ENCODE measurements at regions not wholly inside any gene's neighbourhood (a gene's known extent, or its start where the extent isn't known, plus 50 kb on each side); places are given as distances from the start of the nearest gene placed in this dataset.

DNA sequence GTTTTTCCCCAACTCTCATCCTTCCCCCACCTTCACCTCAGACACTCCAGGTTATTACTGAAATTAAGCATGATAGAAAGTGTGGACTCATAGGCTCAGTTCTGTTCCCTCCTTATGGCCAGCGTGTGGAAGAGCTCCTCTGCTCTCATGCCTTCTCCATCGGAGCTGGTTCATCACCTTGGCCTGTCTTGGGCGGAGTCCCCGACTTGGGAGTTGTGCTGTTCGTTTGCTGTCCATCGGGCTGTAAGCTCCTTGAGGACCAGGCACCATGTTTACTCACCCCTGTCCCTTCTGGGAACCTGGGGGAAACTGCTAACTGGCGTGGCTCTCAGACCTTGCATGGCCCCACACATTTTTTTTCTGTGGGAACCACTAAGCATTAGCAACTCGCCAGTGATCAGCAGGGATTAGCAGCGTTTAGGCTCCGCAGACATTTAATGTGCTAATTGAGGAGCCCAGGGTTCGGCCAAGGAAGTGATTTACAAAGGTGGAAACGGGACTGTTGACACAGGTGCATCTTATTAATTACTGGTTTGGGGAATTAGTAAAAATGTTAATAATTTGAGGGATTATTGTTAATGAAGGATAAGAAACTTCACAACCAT lies 123.8 kb downstream of the TM9SF2 start:
- Histone ChIP-seq H3K36me3 (ENCODE audit: control insufficient read depth, insufficient read depth, low read length) (no peaks in the 10 kb centered on the region), H3K4me1 (no peaks in the 10 kb centered on the region), H3K9me3 (no peaks in the 10 kb centered on the region), H3K4me3 (ENCODE audit: low read depth, low read length) (no peak overlapping the region), H3K27me3 (replicated peaks; ENCODE audit: control insufficient read depth, insufficient read depth, low read length) (no peaks in the 10 kb centered on the region)
- ChIA-PET CTCF (no interaction called here), POLR2A (no interaction called here)
- H3K36me3 Mint-ChIP-seq (ENCODE audit: insufficient read depth, unreplicated experiment): no peaks in the 10 kb centered on the region
- H3K27me3 Mint-ChIP-seq (ENCODE audit: insufficient read depth, unreplicated experiment): no peaks in the 10 kb centered on the region
- no peaks in the 10 kb centered on the region for H3K4me1 Mint-ChIP-seq (ENCODE audit: low read depth, unreplicated experiment)
- no peaks in the 10 kb centered on the region for H3K9me3 Mint-ChIP-seq (ENCODE audit: unreplicated experiment)
- BruUV-seq (replicated peaks): no TSS peak
- no peak overlapping the region for H3K27ac Mint-ChIP-seq (ENCODE audit: unreplicated experiment)
- no peak for DNase-seq
- no peak overlapping the region for H3K4me3 Mint-ChIP-seq (ENCODE audit: unreplicated experiment)
- intact Hi-C loops (cut with micrococcal nuclease; ENCODE audit: unreplicated experiment): no loop called here
- TF ChIP-seq, protein P1, sequence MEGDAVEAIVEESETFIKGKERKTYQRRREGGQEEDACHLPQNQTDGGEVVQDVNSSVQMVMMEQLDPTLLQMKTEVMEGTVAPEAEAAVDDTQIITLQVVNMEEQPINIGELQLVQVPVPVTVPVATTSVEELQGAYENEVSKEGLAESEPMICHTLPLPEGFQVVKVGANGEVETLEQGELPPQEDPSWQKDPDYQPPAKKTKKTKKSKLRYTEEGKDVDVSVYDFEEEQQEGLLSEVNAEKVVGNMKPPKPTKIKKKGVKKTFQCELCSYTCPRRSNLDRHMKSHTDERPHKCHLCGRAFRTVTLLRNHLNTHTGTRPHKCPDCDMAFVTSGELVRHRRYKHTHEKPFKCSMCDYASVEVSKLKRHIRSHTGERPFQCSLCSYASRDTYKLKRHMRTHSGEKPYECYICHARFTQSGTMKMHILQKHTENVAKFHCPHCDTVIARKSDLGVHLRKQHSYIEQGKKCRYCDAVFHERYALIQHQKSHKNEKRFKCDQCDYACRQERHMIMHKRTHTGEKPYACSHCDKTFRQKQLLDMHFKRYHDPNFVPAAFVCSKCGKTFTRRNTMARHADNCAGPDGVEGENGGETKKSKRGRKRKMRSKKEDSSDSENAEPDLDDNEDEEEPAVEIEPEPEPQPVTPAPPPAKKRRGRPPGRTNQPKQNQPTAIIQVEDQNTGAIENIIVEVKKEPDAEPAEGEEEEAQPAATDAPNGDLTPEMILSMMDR (IDR thresholded peaks at IDR 0.05; ENCODE audit: insufficient read depth in 1 of 2, low read depth in 1 of 2, low read length in 1 of 2, severe bottlenecking in 1 of 2, unreplicated experiment in 1 of 2): no peak

GRCh38 chr13:99620806-99621205 lies 119.5 kb downstream of the TM9SF2 start:
- no peaks in the 10 kb centered on the region for H3K9me3 ChIP-seq
- Mint-ChIP-seq H3K36me3 (ENCODE audit: insufficient read depth, unreplicated experiment) (no peaks in the 10 kb centered on the region), H3K4me1 (ENCODE audit: low read depth, unreplicated experiment) (no peaks in the 10 kb centered on the region), H3K27me3 (ENCODE audit: insufficient read depth, unreplicated experiment) (no peaks in the 10 kb centered on the region), H3K4me3 (ENCODE audit: unreplicated experiment) (no peak overlapping the region), H3K27ac (ENCODE audit: unreplicated experiment) (no peak overlapping the region), H3K9me3 (ENCODE audit: unreplicated experiment) (no peaks in the 10 kb centered on the region)
- ChIA-PET POLR2A (no interaction called here), CTCF (no interaction called here)
- peaks cover 4% of the 10 kb centered on the region; the same call in 1 of the 2 replicates for H3K4me1 ChIP-seq
- H3K4me3 ChIP-seq (ENCODE audit: low read depth, low read length): no peak overlapping the region
- intact Hi-C loops (cut with micrococcal nuclease; ENCODE audit: unreplicated experiment): no loop called here
- BruUV-seq (replicated peaks): no TSS peak
- DNase-seq: no peak
- H3K27me3 ChIP-seq (replicated peaks; ENCODE audit: control insufficient read depth, insufficient read depth, low read length): no peaks in the 10 kb centered on the region
- no peaks in the 10 kb centered on the region for H3K36me3 ChIP-seq (ENCODE audit: control insufficient read depth, insufficient read depth, low read length)
- TF ChIP-seq, protein P1 (IDR thresholded peaks at IDR 0.05; ENCODE audit: insufficient read depth in 1 of 2, low read depth in 1 of 2, low read length in 1 of 2, severe bottlenecking in 1 of 2, unreplicated experiment in 1 of 2): no peak

GRCh38 chr13:99619207-99619606 lies 117.9 kb downstream of the TM9SF2 start:
- POLR2A ChIA-PET: no interaction called here
- Histone ChIP-seq H3K27me3 (replicated peaks; ENCODE audit: control insufficient read depth, insufficient read depth, low read length) (no peaks in the 10 kb centered on the region), H3K4me3 (ENCODE audit: low read depth, low read length) (no peak overlapping the region), H3K36me3 (ENCODE audit: control insufficient read depth, insufficient read depth, low read length) (no peaks in the 10 kb centered on the region), H3K4me1 (peaks cover 4% of the 10 kb centered on the region; the same call in 1 of the 2 replicates), H3K9me3 (no peaks in the 10 kb centered on the region)
- no peaks in the 10 kb centered on the region for H3K4me1 Mint-ChIP-seq (ENCODE audit: low read depth, unreplicated experiment)
- DNase-seq: no peak
- no peaks in the 10 kb centered on the region for H3K36me3 Mint-ChIP-seq (ENCODE audit: insufficient read depth, unreplicated experiment)
- TF ChIP-seq, protein P1 (IDR thresholded peaks at IDR 0.05; ENCODE audit: insufficient read depth in 1 of 2, low read depth in 1 of 2, low read length in 1 of 2, severe bottlenecking in 1 of 2, unreplicated experiment in 1 of 2): no peak
- CTCF ChIA-PET: no interaction called here
- no peaks in the 10 kb centered on the region for H3K27me3 Mint-ChIP-seq (ENCODE audit: insufficient read depth, unreplicated experiment)
- H3K9me3 Mint-ChIP-seq (ENCODE audit: unreplicated experiment): no peaks in the 10 kb centered on the region
- no peak overlapping the region for H3K27ac Mint-ChIP-seq (ENCODE audit: unreplicated experiment)
- H3K4me3 Mint-ChIP-seq (ENCODE audit: unreplicated experiment): no peak overlapping the region
- no TSS peak for BruUV-seq (replicated peaks)
- intact Hi-C loops (cut with micrococcal nuclease; ENCODE audit: unreplicated experiment): no loop called here
